H7 (cell line): ENCODE measurements at regions not wholly inside any gene's neighbourhood (a gene's known extent, or its start where the extent isn't known, plus 50 kb on each side); places are given as distances from the start of the nearest gene placed in this dataset.
A peak's percentile ranks its signal among the peaks of the same experiment; 100 is the strongest.

Experiments used
- DNase-seq: peaks from one replicate; pipeline ENCODE4 v3.0.0; 2012
- H3K27me3 ChIP-seq: 2 replicates; pipeline ENCODE4 v1.6.0; 2011; ENCODE audit warnings: mild to moderate bottlenecking, low read length; ENCODE audit not compliant: control insufficient read depth, insufficient read depth
- H3K36me3 ChIP-seq: replicated peaks from 2 replicates; pipeline ENCODE4 v1.5.1; 2011; ENCODE audit warnings: low read length; ENCODE audit not compliant: control insufficient read depth, insufficient read depth
- H3K4me3 ChIP-seq: 2 replicates; pipeline ENCODE4 v1.5.1; 2011; ENCODE audit warnings: low read depth, mild to moderate bottlenecking, control low read depth, low read length, moderate library complexity; ENCODE audit not compliant: insufficient read depth

- Histone ChIP-seq H3K4me3 (no peak overlapping the region), H3K27me3 (no peaks in the 10 kb centered on the region), H3K36me3 (no peaks in the 10 kb centered on the region)
- DNase-seq: no peak
These were observed 92.8 kb upstream of the PITX1 start for GRCh38 chr5:135126688-135127438.

GRCh38 chr5:135124724-135125123 is 90.7 kb upstream of the PITX1 start:
- Histone ChIP-seq H3K4me3 (no peak overlapping the region), H3K36me3 (no peaks in the 10 kb centered on the region), H3K27me3 (no peaks in the 10 kb centered on the region)
- DNase-seq: no peak

- DNase-seq: no peak
- H3K27me3 ChIP-seq: no peaks in the 10 kb centered on the region
- H3K4me3 ChIP-seq: no peak overlapping the region
- no peaks in the 10 kb centered on the region for H3K36me3 ChIP-seq
These were observed 90.1 kb upstream of the PITX1 start for GRCh38 chr5:135124128-135124527.

- no peaks in the 10 kb centered on the region for H3K36me3 ChIP-seq
- DNase-seq: no peak
- H3K27me3 ChIP-seq: no peaks in the 10 kb centered on the region
- H3K4me3 ChIP-seq: no peak overlapping the region
These were observed 88.8 kb upstream of the PITX1 start for GRCh38 chr5:135122797-135123196.

GRCh38 chr5:135120951-135121350 is 86.9 kb upstream of the PITX1 start:
- no peaks in the 10 kb centered on the region for H3K36me3 ChIP-seq
- no peaks in the 10 kb centered on the region for H3K27me3 ChIP-seq
- no peak overlapping the region for H3K4me3 ChIP-seq
- DNase-seq: peak; percentile 84

GRCh38 chr5:135119481-135119880 is 85.5 kb upstream of the PITX1 start:
- Histone ChIP-seq H3K4me3 (no peak overlapping the region), H3K27me3 (no peaks in the 10 kb centered on the region), H3K36me3 (no peaks in the 10 kb centered on the region)
- DNase-seq: no peak

GRCh38 chr5:135117590-135117989 is 83.6 kb upstream of the PITX1 start:
- H3K36me3 ChIP-seq: no peaks in the 10 kb centered on the region
- H3K4me3 ChIP-seq: no peak overlapping the region
- no peak for DNase-seq
- H3K27me3 ChIP-seq: no peaks in the 10 kb centered on the region

- DNase-seq: no peak
- Histone ChIP-seq H3K27me3 (no peaks in the 10 kb centered on the region), H3K36me3 (no peaks in the 10 kb centered on the region), H3K4me3 (no peak overlapping the region)
These were observed 82.1 kb upstream of the PITX1 start for GRCh38 chr5:135116160-135116561.

GRCh38 chr5:135115591-135115990 is 81.6 kb upstream of the PITX1 start:
- no peak overlapping the region for H3K4me3 ChIP-seq
- no peaks in the 10 kb centered on the region for H3K36me3 ChIP-seq
- no peak for DNase-seq
- no peaks in the 10 kb centered on the region for H3K27me3 ChIP-seq

- H3K36me3 ChIP-seq: no peaks in the 10 kb centered on the region
- no peak overlapping the region for H3K4me3 ChIP-seq
- no peak for DNase-seq
- no peaks in the 10 kb centered on the region for H3K27me3 ChIP-seq
These were observed 80.7 kb upstream of the PITX1 start for GRCh38 chr5:135114759-135115158.

- H3K27me3 ChIP-seq: no peaks in the 10 kb centered on the region
- H3K4me3 ChIP-seq: no peak overlapping the region
- no peaks in the 10 kb centered on the region for H3K36me3 ChIP-seq
- DNase-seq: peak; percentile 65
These were observed 78.1 kb upstream of the PITX1 start for GRCh38 chr5:135112008-135112725.

- no peak for DNase-seq
- Histone ChIP-seq H3K36me3 (no peaks in the 10 kb centered on the region), H3K27me3 (no peaks in the 10 kb centered on the region), H3K4me3 (no peak overlapping the region)
These were observed 77.0 kb upstream of the PITX1 start for GRCh38 chr5:135110785-135111596.

- Histone ChIP-seq H3K36me3 (no peaks in the 10 kb centered on the region), H3K4me3 (no peak overlapping the region), H3K27me3 (no peaks in the 10 kb centered on the region)
- DNase-seq: no peak
These were observed 75.0 kb upstream of the PITX1 start for GRCh38 chr5:135108992-135109391.

- no peak overlapping the region for H3K4me3 ChIP-seq
These were observed 74.5 kb upstream of the PITX1 start for GRCh38 chr5:135108569-135108968.

GRCh38 chr5:135107986-135108385 is 74.0 kb upstream of the PITX1 start:
- no peak overlapping the region for H3K4me3 ChIP-seq
- H3K36me3 ChIP-seq: no peaks in the 10 kb centered on the region
- H3K27me3 ChIP-seq: no peaks in the 10 kb centered on the region
- no peak for DNase-seq

More at GRCh38 chr5:135108569-135108968, 74.5 kb upstream of the PITX1 start:
- Histone ChIP-seq H3K36me3 (no peaks in the 10 kb centered on the region), H3K27me3 (no peaks in the 10 kb centered on the region)
- DNase-seq: no peak
